SK-N-SH (cell line): ENCODE measurements at regions not wholly inside any gene's neighbourhood (a gene's known extent, or its start where the extent isn't known, plus 50 kb on each side); places are given as distances from the start of the nearest gene placed in this dataset.

ENCODE experiments used
- CTCF ChIP-seq: fragments of 200-600 bp; sonication (generic); IDR thresholded peaks from 2 replicates; pipeline ENCODE4 v1.6.1; 2017; ENCODE audit warnings: antibody characterized with exemption, mild to moderate bottlenecking, moderate library complexity
- ELF1 ChIP-seq: IDR thresholded peaks from 2 replicates; pipeline ENCODE4 v1.4.0; 2012
- FOXJ3 ChIP-seq: sonication (generic); formaldehyde crosslinking; IDR thresholded peaks from 2 replicates; pipeline ENCODE4 v1.5.1; 2020; ENCODE audit warnings: mild to moderate bottlenecking, missing genetic modification reagents
- FOXM1 ChIP-seq: IDR thresholded peaks from 2 replicates; pipeline ENCODE4 v1.4.0; 2012; ENCODE audit warnings: low read depth, mild to moderate bottlenecking
- GABPA ChIP-seq: IDR thresholded peaks from 2 replicates; pipeline ENCODE4 v1.4.0; 2012; ENCODE audit warnings: low read depth, mild to moderate bottlenecking
- GATA2 ChIP-seq: sonication (generic); formaldehyde crosslinking; IDR thresholded peaks from 2 replicates; pipeline ENCODE4 v1.5.0; 2020; ENCODE audit warnings: mild to moderate bottlenecking, missing genetic modification reagents
- MAX ChIP-seq: IDR thresholded peaks from 2 replicates; pipeline ENCODE4 v1.4.0; 2012; ENCODE audit warnings: low read depth
- MEF2A ChIP-seq: IDR thresholded peaks from 2 replicates; pipeline ENCODE4 v1.4.0; 2012; ENCODE audit warnings: low read depth, borderline replicate concordance
- PBX3 ChIP-seq: IDR thresholded peaks from 2 replicates; pipeline ENCODE4; 2012
- RAD21 ChIP-seq: IDR thresholded peaks from 2 replicates; pipeline ENCODE4 v1.6.1; 2012; ENCODE audit warnings: mild to moderate bottlenecking, low read length
- RCOR1 ChIP-seq: fragments of 150-350 bp; IDR thresholded peaks from 2 replicates; pipeline ENCODE4 v1.6.1; 2017; ENCODE audit warnings: antibody characterized with exemption, low read length
- SMC3 ChIP-seq: IDR thresholded peaks from 2 replicates; pipeline ENCODE4 v1.6.1; 2012; ENCODE audit warnings: low read depth, low read length, improper control_type of control experiment
- ZBTB33 ChIP-seq: IDR thresholded peaks from 2 replicates; pipeline ENCODE4 v1.4.0; 2012; ENCODE audit warnings: low read depth, borderline replicate concordance

DNA sequence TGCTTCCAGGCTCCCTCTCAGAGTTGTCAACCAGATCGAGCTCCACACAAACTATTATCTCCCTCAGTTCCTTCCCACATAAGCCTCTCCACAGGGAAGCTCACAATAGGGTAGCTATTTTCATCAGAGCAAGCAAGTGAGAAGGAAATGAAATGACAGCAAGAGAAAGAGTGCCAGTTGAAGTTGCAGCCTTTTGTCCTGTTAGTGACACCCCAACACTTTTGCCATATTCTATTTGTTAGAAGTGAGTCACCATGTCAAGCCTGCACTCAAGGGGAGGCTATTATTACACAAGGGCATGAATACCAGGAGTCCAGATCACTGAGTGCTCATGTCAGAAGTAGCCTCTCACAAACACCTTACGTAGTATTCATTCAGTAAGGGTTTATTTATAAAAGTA, 266.3 kb upstream of the NOCT start:
- TF ChIP-seq SMC3 (no peak), CTCF (no peak), FOXJ3 (CRISPR knock-in tag) (no peak), RCOR1 (no peak), GATA2 (no peak), PBX3 (no peak), MEF2A (no peak), RAD21 (no peak), MAX (no peak), ZBTB33 (no peak), GABPA (no peak), ELF1 (no peak), FOXM1 (no peak)
